OCI-LY3 (cell line): ENCODE measurements at regions not wholly inside any gene's neighbourhood (a gene's known extent, or its start where the extent isn't known, plus 50 kb on each side); places are given as distances from the start of the nearest gene placed in this dataset.

ENCODE experiments used
- CTCF ChIP-seq: fragments of 200-600, 300-600 bp; sonication (generic); IDR thresholded peaks from 2 replicates; pipeline ENCODE4 v1.5.1; 2014; ENCODE audit warnings: antibody characterized with exemption, low read length, low read depth
- EZH2phosphoT487 ChIP-seq: fragments of 200-600 bp; shearing (Covaris generic); IDR thresholded peaks from 2 replicates; pipeline ENCODE4 v1.6.1; 2018; ENCODE audit warnings: antibody characterized with exemption, mixed run types, low read depth

DNA sequence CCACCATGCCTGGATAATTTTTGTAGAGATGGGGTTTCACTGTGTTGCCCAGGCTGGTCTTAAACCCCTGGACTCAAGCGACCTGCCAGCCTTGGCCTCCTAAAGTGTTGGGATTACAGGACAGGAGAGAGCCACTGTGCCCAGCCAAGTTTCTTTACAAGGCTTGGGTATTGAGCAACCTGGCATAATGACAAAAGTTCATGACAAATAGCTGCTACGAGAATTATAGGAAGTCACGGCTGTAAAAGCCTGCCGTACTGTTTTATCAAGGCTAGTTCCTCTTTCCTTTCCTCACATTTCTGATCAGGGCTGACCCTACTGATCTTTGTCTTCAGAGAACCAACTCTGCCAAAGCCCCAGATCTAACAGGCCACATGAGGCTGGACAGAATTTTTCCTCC is 490.4 kb upstream of the SPRED2 start:
- TF ChIP-seq CTCF, result no peak
- TF ChIP-seq EZH2phosphoT487, result no peak
